ENCODE measurements at regions not wholly inside any gene's neighbourhood (a gene's known extent, or its start where the extent isn't known, plus 50 kb on each side); places are given as distances from the start of the nearest gene placed in this dataset.
"Not testable (repeated sequence)": the region's sequence is repeated elsewhere in the genome, so short reads cannot be mapped to it uniquely, and the experiment has no call there.

DNA sequence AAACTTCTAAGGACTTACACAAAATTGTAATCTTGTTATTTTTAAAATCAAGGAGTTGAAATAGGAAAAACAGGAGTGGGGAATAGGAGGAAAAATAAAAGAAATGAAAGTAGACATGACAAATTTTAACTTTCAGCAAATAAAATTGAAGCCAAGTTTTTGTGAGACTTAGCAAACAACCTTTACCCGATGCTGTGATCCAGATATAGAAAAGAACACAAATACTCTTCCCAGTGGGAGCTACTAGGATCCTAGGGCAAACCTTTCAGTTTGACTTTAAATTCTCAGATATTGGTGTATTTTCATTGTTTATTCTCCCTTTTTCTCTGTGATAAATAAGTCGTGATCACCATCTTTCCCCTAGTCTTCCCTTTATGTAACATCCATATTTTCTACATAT lies 968.7 kb upstream of the CITED2 start:
- H3K4me3 ChIP-seq (ENCODE audit: low read length): no peak overlapping the region
- DNase-seq (ENCODE audit: low read depth): no peak
- TF ChIP-seq, protein P1, sequence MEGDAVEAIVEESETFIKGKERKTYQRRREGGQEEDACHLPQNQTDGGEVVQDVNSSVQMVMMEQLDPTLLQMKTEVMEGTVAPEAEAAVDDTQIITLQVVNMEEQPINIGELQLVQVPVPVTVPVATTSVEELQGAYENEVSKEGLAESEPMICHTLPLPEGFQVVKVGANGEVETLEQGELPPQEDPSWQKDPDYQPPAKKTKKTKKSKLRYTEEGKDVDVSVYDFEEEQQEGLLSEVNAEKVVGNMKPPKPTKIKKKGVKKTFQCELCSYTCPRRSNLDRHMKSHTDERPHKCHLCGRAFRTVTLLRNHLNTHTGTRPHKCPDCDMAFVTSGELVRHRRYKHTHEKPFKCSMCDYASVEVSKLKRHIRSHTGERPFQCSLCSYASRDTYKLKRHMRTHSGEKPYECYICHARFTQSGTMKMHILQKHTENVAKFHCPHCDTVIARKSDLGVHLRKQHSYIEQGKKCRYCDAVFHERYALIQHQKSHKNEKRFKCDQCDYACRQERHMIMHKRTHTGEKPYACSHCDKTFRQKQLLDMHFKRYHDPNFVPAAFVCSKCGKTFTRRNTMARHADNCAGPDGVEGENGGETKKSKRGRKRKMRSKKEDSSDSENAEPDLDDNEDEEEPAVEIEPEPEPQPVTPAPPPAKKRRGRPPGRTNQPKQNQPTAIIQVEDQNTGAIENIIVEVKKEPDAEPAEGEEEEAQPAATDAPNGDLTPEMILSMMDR (IDR thresholded peaks at IDR 0.05; ENCODE audit: insufficient read depth, low read depth, low read length, missing control alignments): no peak

GRCh38 chr6:140341272-140341671 lies 966.8 kb upstream of the CITED2 start:
- H3K4me3 ChIP-seq (ENCODE audit: low read length): no peak overlapping the region
- DNase-seq (ENCODE audit: low read depth): no peak
- TF ChIP-seq, protein P1 (IDR thresholded peaks at IDR 0.05; ENCODE audit: insufficient read depth, low read depth, low read length, missing control alignments): no peak

DNA sequence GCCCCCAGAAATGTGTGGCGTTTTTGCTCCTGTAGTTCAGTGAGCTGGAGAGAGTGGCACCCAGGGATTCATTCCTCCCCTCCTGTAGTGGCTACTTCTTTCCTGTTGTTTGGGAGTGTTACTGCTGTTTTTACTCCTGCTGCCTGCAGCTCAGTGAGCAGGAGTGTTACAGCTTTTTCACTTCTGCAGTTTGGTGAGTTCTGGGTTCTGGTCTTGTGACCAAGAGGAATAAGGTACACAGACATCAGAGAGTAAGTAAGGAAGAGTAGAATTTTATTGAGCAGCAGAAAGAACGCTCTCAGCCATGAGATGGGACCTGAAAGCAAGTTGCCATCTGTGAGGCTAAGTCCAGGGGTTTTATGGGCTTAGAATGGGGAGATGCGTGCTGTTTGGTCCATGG lies 966.3 kb upstream of the CITED2 start:
- no peak for DNase-seq (ENCODE audit: low read depth)
- no peak overlapping the region for H3K4me3 ChIP-seq (ENCODE audit: low read length)
- TF ChIP-seq, protein P1 (IDR thresholded peaks at IDR 0.05; ENCODE audit: insufficient read depth, low read depth, low read length, missing control alignments): no peak

GRCh38 chr6:140339084-140339483 lies 964.6 kb upstream of the CITED2 start:
- not testable (repeated sequence) for DNase-seq (ENCODE audit: low read depth); H3K4me3 ChIP-seq (ENCODE audit: low read length)

- no peak overlapping the region for H3K4me3 ChIP-seq (ENCODE audit: low read length)
- TF ChIP-seq, protein P1 (IDR thresholded peaks at IDR 0.05; ENCODE audit: insufficient read depth, low read depth, low read length, missing control alignments): no peak
- DNase-seq (ENCODE audit: low read depth): no peak
These were observed 947.4 kb upstream of the CITED2 start for GRCh38 chr6:140321891-140322290.

GRCh38 chr6:140320081-140321080 lies 945.9 kb upstream of the CITED2 start:
- H3K4me3 ChIP-seq (ENCODE audit: low read length): no peak overlapping the region
- no peak for DNase-seq (ENCODE audit: low read depth)

GRCh38 chr6:140319209-140319608 lies 944.8 kb upstream of the CITED2 start:
- TF ChIP-seq, protein P1 (IDR thresholded peaks at IDR 0.05; ENCODE audit: insufficient read depth, low read depth, low read length, missing control alignments): no peak
- H3K4me3 ChIP-seq (ENCODE audit: low read length): no peak overlapping the region
- DNase-seq (ENCODE audit: low read depth): no peak

More at GRCh38 chr6:140320081-140321080, 945.9 kb upstream of the CITED2 start:
- TF ChIP-seq, protein P1 (IDR thresholded peaks at IDR 0.05; ENCODE audit: insufficient read depth, low read depth, low read length, missing control alignments): no peak

All from epithelial cell of esophagus (primary cell).